GM19468 (cell line): ENCODE measurements at regions not wholly inside any gene's neighbourhood (a gene's known extent, or its start where the extent isn't known, plus 50 kb on each side); places are given as distances from the start of the nearest gene placed in this dataset.
"Not testable (repeated sequence)": the region's sequence is repeated elsewhere in the genome, so short reads cannot be mapped to it uniquely, and the experiment has no call there.

Experiments
- ATAC-seq: cut with Tn5 transposase; IDR thresholded peaks from one replicate; pipeline ENCODE4 v1.9.1; 2021; ENCODE audit warnings: mild to moderate bottlenecking, moderate library complexity, moderate number of reproducible peaks; ENCODE audit not compliant: unreplicated experiment; ENCODE audit errors: extremely low read depth

GRCh38 chr10:57457972-57458512 lies 809.7 kb downstream of the IPMK start:
- ATAC-seq, result no peak

GRCh38 chr10:57430376-57430775 lies 837.3 kb downstream of the IPMK start:
- no peak for ATAC-seq

- ATAC-seq, result no peak
Observed at GRCh38 chr10:57420881-57421280, 846.8 kb downstream of the IPMK start.

- no peak for ATAC-seq
Observed at GRCh38 chr10:57418476-57418875, 849.2 kb downstream of the IPMK start.

GRCh38 chr10:57395923-57396322 lies 871.8 kb downstream of the IPMK start:
- no peak for ATAC-seq

- ATAC-seq, result no peak
Observed at GRCh38 chr10:57367412-57367811, 900.3 kb downstream of the IPMK start.

GRCh38 chr10:57362811-57363210 lies 904.9 kb downstream of the IPMK start:
- no peak for ATAC-seq

GRCh38 chr10:57353403-57354003 lies 914.2 kb downstream of the IPMK start:
- no peak for ATAC-seq

- ATAC-seq, result no peak
Observed at GRCh38 chr10:57351076-57351475, 916.6 kb downstream of the IPMK start.

- no peak for ATAC-seq
Observed at GRCh38 chr10:57341294-57341693, 926.4 kb downstream of the IPMK start.

GRCh38 chr10:57338823-57339558 lies 928.7 kb downstream of the IPMK start:
- no peak for ATAC-seq

GRCh38 chr10:57336865-57337264 lies 930.8 kb downstream of the IPMK start:
- no peak for ATAC-seq

GRCh38 chr10:57336341-57336740 lies 931.4 kb downstream of the IPMK start:
- no peak for ATAC-seq

GRCh38 chr10:57334523-57334922 lies 933.2 kb downstream of the IPMK start:
- no peak for ATAC-seq

GRCh38 chr10:57333880-57334279 lies 933.8 kb downstream of the IPMK start:
- ATAC-seq, result no peak

- ATAC-seq, result not testable (repeated sequence)
Observed at GRCh38 chr10:57321400-57321854, 946.3 kb downstream of the IPMK start.

GRCh38 chr10:57320416-57320815 lies 947.3 kb downstream of the IPMK start:
- ATAC-seq, result no peak

GRCh38 chr10:57314046-57314445 lies 953.0 kb upstream of the ZWINT start:
- ATAC-seq, result no peak

GRCh38 chr10:57303566-57303965 lies 942.5 kb upstream of the ZWINT start:
- no peak for ATAC-seq

GRCh38 chr10:57300718-57301117 lies 939.7 kb upstream of the ZWINT start:
- ATAC-seq, result no peak

- ATAC-seq, result no peak
Observed at GRCh38 chr10:57294698-57295097, 933.6 kb upstream of the ZWINT start.

GRCh38 chr10:57288754-57289153 lies 927.7 kb upstream of the ZWINT start:
- no peak for ATAC-seq
